ENCODE measurements at regions not wholly inside any gene's neighbourhood (a gene's known extent, or its start where the extent isn't known, plus 50 kb on each side); places are given as distances from the start of the nearest gene placed in this dataset.

- Histone ChIP-seq H4K20me1 (ENCODE audit: insufficient read depth, low read length) (no peaks in the 10 kb centered on the region), H3K9me3 (ENCODE audit: low read length) (peaks cover 4% of the 10 kb centered on the region; the same call in 1 of the 2 replicates), H3K79me2 (ENCODE audit: insufficient read depth, low read length) (no peaks in the 10 kb centered on the region), H3K4me3 (replicated peaks in 1 of 3; ENCODE audit: insufficient read depth in 1 of 3, low read depth in 2 of 3, low read length in 3 of 3) (no peak overlapping the region), H2AFZ (ENCODE audit: low read length) (no peak overlapping the region), H3K4me1 (ENCODE audit: insufficient read depth, low read length) (no peaks in the 10 kb centered on the region), H3K27ac (ENCODE audit: extremely low read length, insufficient read depth, low read length) (no peak overlapping the region), H3K9ac (ENCODE audit: insufficient read depth, low read depth, low read length) (no peak overlapping the region), H3K27me3 (ENCODE audit: control insufficient read depth in 1 of 2, insufficient read depth in 2 of 2, low read length in 2 of 2) (no peaks in the 10 kb centered on the region), H3K4me2 (ENCODE audit: low read depth, low read length) (no peak overlapping the region), H3K36me3 (replicated peaks in 1 of 2; ENCODE audit: control insufficient read depth in 1 of 2, insufficient read depth in 2 of 2, low read length in 2 of 2) (no peaks in the 10 kb centered on the region)
- no TSS peak for BruUV-seq (replicated peaks)
- in situ Hi-C loops (cut with HindIII; ENCODE audit: extremely low pct_ligation_motif_present, low pct_unique_long_range_greater_than_20kb) (no loop called here), intact Hi-C loops (cut with micrococcal nuclease; ENCODE audit: unreplicated experiment) (no loop called here)
- ATAC-seq, result no peak
- no peak for FAIRE-seq
- POLR2A ChIA-PET, result no interaction called here
- 81% methylated on average over 5 of the region's 7 CpGs for WGBS (ENCODE audit: low lambda C conversion rate)
- CTCF ChIA-PET (ENCODE audit: low intra/inter-chr PET ratio, low total read pairs), result no interaction called here
- no peak for DNase-seq (ENCODE audit: low spot score)
- no peak for TF ChIP-seq AHR (CRISPR knock-in tag; IDR thresholded peaks at IDR 0.05)
- TF ChIP-seq ARNT2 (CRISPR knock-in tag; IDR thresholded peaks at IDR 0.05; ENCODE audit: low read depth), result no peak
- no peak for TF ChIP-seq PLRG1 (conservative IDR thresholded peaks at IDR 0.05)
- TF ChIP-seq LRRFIP1 (CRISPR knock-in tag; conservative IDR thresholded peaks at IDR 0.05), result no peak
- no peak for TF ChIP-seq XBP1 (CRISPR knock-in tag; IDR thresholded peaks at IDR 0.05)
- TF ChIP-seq BHLHE40 (IDR thresholded peaks at IDR 0.05; ENCODE audit: low read length), result no peak
Observed at GRCh38 chr4:13103382-13104015, 380.6 kb downstream of the RAB28 start.

Measured in HepG2 (cell line).